ENCODE measurements at regions not wholly inside any gene's neighbourhood (a gene's known extent, or its start where the extent isn't known, plus 50 kb on each side); places are given as distances from the start of the nearest gene placed in this dataset.

GRCh38 chr4:36844448-36844847 lies 400.1 kb upstream of the NWD2 start:
- TF ChIP-seq CTCF (IDR thresholded peaks at IDR 0.05): no peak
- Histone ChIP-seq H3K36me3 (no peaks in the 10 kb centered on the region), H3K4me3 (no peak overlapping the region), H3K4me1 (no peaks in the 10 kb centered on the region), H3K27ac (no peak overlapping the region), H3K27me3 (ENCODE audit: low read depth) (no peaks in the 10 kb centered on the region), H3K9me3 (no peaks in the 10 kb centered on the region)
- intact Hi-C loops (cut with DNase I): no loop called here
- no peak for DNase-seq
- ATAC-seq: no peak

GRCh38 chr4:36852856-36853255 lies 391.7 kb upstream of the NWD2 start:
- DNase-seq (no peak), ATAC-seq (no peak)
- Histone ChIP-seq H3K4me3 (no peak overlapping the region), H3K27ac (no peak overlapping the region), H3K36me3 (no peaks in the 10 kb centered on the region), H3K9me3 (no peaks in the 10 kb centered on the region), H3K27me3 (ENCODE audit: low read depth) (no peaks in the 10 kb centered on the region), H3K4me1 (no peaks in the 10 kb centered on the region)
- intact Hi-C loops (cut with DNase I): no loop called here
- TF ChIP-seq CTCF (IDR thresholded peaks at IDR 0.05): no peak

- no peaks in the 10 kb centered on the region for H3K9me3 ChIP-seq
- TF ChIP-seq CTCF (IDR thresholded peaks at IDR 0.05): no peak
- no peaks in the 10 kb centered on the region for H3K36me3 ChIP-seq
- no peak overlapping the region for H3K4me3 ChIP-seq
- DNase-seq (no peak), ATAC-seq (no peak)
- H3K27ac ChIP-seq: no peak overlapping the region
- no peaks in the 10 kb centered on the region for H3K27me3 ChIP-seq (ENCODE audit: low read depth)
- no peaks in the 10 kb centered on the region for H3K4me1 ChIP-seq
- intact Hi-C loops (cut with DNase I): no loop called here
Measured at GRCh38 chr4:36854554-36854953, 390.0 kb upstream of the NWD2 start.

- TF ChIP-seq CTCF (IDR thresholded peaks at IDR 0.05): no peak
- intact Hi-C loops (cut with DNase I): no loop called here
- DNase-seq (no peak), ATAC-seq (no peak)
- Histone ChIP-seq H3K36me3 (no peaks in the 10 kb centered on the region), H3K4me3 (no peak overlapping the region), H3K4me1 (no peaks in the 10 kb centered on the region), H3K27ac (no peak overlapping the region), H3K9me3 (no peaks in the 10 kb centered on the region), H3K27me3 (ENCODE audit: low read depth) (no peaks in the 10 kb centered on the region)
Measured at GRCh38 chr4:36863601-36864000, 380.9 kb upstream of the NWD2 start.

GRCh38 chr4:36870121-36870520 lies 374.4 kb upstream of the NWD2 start:
- no peak overlapping the region for H3K4me3 ChIP-seq
- no peaks in the 10 kb centered on the region for H3K27me3 ChIP-seq (ENCODE audit: low read depth)
- H3K9me3 ChIP-seq: no peaks in the 10 kb centered on the region
- ATAC-seq (no peak), DNase-seq (no peak)
- no peaks in the 10 kb centered on the region for H3K4me1 ChIP-seq
- H3K36me3 ChIP-seq: no peaks in the 10 kb centered on the region
- intact Hi-C loops (cut with DNase I): no loop called here
- TF ChIP-seq CTCF (IDR thresholded peaks at IDR 0.05): no peak
- H3K27ac ChIP-seq: no peak overlapping the region

- intact Hi-C loops (cut with DNase I): no loop called here
- no peak for DNase-seq
Measured at GRCh38 chr4:36872679-36873078, 371.9 kb upstream of the NWD2 start.

More at GRCh38 chr4:36872679-36873078, 371.9 kb upstream of the NWD2 start:
- Histone ChIP-seq H3K4me1 (no peaks in the 10 kb centered on the region), H3K36me3 (no peaks in the 10 kb centered on the region), H3K27me3 (ENCODE audit: low read depth) (no peaks in the 10 kb centered on the region), H3K9me3 (no peaks in the 10 kb centered on the region), H3K4me3 (no peak overlapping the region), H3K27ac (no peak overlapping the region)
- TF ChIP-seq CTCF (IDR thresholded peaks at IDR 0.05): no peak
- no peak for ATAC-seq

Data from lower lobe of right lung (tissue), 2 donors.